Immature natural killer cell (primary cell): ENCODE measurements at regions not wholly inside any gene's neighbourhood (a gene's known extent, or its start where the extent isn't known, plus 50 kb on each side); places are given as distances from the start of the nearest gene placed in this dataset.
"Not testable (repeated sequence)": the region's sequence is repeated elsewhere in the genome, so short reads cannot be mapped to it uniquely, and the experiment has no call there.

Source experiments
- DNase-seq, 3 donors: peaks; one replicate each; pipeline ENCODE4 v3.0.0; 2022; ENCODE audit warnings: mixed read lengths in 1 of 3
- H3K27ac Mint-ChIP-seq, 6 donors: one replicate each; pipeline ENCODE4 v1.8.0; 2020; ENCODE audit warnings: mixed read lengths in 6 of 6, mild to moderate bottlenecking in 5 of 6, inconsistent platforms in 4 of 6, moderate library complexity in 3 of 6
- H3K27me3 Mint-ChIP-seq, 3 donors: one replicate each; pipeline ENCODE4 v1.8.0; 2020 to 2021; ENCODE audit warnings: low read depth in 3 of 3, mild to moderate bottlenecking in 3 of 3, mixed read lengths in 3 of 3, moderate library complexity in 3 of 3, inconsistent platforms in 1 of 3
- H3K36me3 Mint-ChIP-seq, 3 donors: one replicate each; pipeline ENCODE4 v1.8.0; 2020; ENCODE audit warnings: mixed read lengths in 3 of 3, inconsistent platforms in 2 of 3, mild to moderate bottlenecking in 2 of 3
- H3K4me1 Mint-ChIP-seq, 2 donors: one replicate each; pipeline ENCODE4 v1.8.0; 2020; ENCODE audit warnings: inconsistent platforms in 2 of 2, mild to moderate bottlenecking in 2 of 2, mixed read lengths in 2 of 2, moderate library complexity in 1 of 2
- H3K4me3 Mint-ChIP-seq, 5 donors: one replicate each; pipeline ENCODE4 v1.8.0; 2020; ENCODE audit warnings: mild to moderate bottlenecking in 5 of 5, mixed read lengths in 5 of 5, inconsistent platforms in 3 of 5, moderate library complexity in 3 of 5
- H3K9me3 Mint-ChIP-seq, 6 donors: one replicate each; pipeline ENCODE4 v1.8.0; 2020; ENCODE audit warnings: mild to moderate bottlenecking in 6 of 6, mixed read lengths in 6 of 6, inconsistent platforms in 4 of 6, moderate library complexity in 3 of 6

DNA sequence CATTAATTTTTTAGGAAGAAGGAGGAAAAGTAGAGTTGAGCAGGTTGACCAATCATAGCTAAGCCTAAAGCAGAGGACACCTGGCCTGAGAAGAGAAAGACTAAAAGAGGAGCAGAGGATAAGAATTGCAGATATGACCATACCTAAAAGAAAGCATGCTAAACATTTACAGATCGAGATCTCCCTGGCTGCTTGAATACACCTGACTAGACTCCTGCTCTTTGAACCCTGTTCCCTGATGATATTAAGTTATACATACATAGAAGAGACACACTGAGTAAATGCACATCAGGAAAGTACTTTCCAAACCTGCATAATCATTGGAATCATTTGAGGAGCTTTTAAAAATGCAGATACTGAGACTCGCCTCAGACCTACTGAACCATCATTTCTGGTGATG lies 232.3 kb upstream of the ELL2 start:
- Mint-ChIP-seq H3K27ac (no peak overlapping the region), H3K27me3 (peaks cover 3 to 5% (median 5%) of the 10 kb centered on the region in 3 donors), H3K4me1 (no peaks in the 10 kb centered on the region), H3K4me3 (no peak overlapping the region), H3K36me3 (no peaks in the 10 kb centered on the region), H3K9me3 (no peaks in the 10 kb centered on the region)
- no peak for DNase-seq

DNA sequence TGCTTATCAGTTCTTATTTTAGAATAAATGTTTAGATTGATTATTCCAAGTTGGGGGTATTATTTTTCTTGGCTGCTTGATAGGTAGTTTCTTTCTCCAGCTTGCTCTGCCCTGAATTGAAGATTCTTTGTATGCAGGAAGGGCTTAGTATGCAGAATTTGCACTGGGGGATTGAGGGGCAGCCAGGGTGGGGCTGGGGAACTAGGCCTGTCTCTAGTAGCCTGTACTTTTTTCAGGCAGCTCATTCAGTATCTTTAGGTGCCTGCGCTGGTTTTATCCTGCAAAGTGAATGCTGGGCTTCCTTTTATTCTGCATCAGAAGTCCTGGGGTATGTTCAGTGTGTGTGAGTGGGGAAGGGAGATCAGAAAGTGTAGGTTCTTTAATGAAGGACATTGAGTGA lies 228.3 kb upstream of the ELL2 start:
- no peak overlapping the region for H3K27ac Mint-ChIP-seq
- DNase-seq, result no peak
- H3K9me3 Mint-ChIP-seq, result peaks cover 0 to 8% (median under 1%) of the 10 kb centered on the region in 6 donors
- no peaks in the 10 kb centered on the region for H3K4me1 Mint-ChIP-seq
- peaks cover 3 to 4% (median 3%) of the 10 kb centered on the region in 3 donors for H3K27me3 Mint-ChIP-seq
- no peaks in the 10 kb centered on the region for H3K36me3 Mint-ChIP-seq
- H3K4me3 Mint-ChIP-seq, result no peak overlapping the region

DNA sequence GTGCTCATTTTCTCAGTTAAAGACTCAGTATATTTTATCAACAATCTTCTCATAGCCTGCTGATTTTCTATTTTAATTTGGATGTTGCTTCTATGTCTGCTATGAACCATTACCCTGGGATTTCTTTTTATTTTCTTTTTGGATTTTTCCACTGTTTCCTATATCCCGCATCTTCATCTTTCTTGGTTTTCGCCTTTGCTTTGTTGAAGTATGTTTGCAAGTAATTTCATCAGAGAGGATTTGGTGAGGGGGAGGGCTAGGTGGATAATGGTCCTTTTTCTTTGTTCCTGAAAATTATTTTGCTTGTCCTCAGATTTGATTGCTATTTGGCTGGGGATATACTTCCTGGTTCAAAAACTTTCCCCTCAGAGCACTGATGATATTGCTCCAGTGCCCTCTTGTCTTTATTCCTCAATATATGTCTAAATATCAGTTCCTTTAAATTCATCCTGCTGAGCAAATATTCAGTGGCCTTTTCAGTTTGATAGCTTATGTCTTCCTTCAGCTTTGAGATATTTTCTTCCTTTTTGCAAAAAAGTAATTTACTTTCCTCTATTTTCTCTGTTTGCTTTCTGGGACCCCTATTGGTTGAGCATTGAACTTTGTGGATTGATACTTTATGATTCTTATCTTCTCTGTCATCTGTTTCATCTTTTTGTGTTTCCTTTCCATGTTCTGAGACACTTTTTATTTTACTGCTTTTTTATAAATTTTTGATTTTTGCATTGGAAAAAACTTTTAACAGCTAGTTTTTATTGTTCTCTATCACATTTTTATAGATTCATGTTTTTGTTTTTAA lies 227.6 kb upstream of the ELL2 start:
- Mint-ChIP-seq H3K4me1 (no peaks in the 10 kb centered on the region), H3K27ac (no peak overlapping the region), H3K9me3 (peaks cover 0 to 9% (median under 1%) of the 10 kb centered on the region in 6 donors), H3K36me3 (no peaks in the 10 kb centered on the region), H3K4me3 (no peak overlapping the region), H3K27me3 (peaks cover 0 to 6% (median 5%) of the 10 kb centered on the region in 3 donors)
- no peak for DNase-seq

DNA sequence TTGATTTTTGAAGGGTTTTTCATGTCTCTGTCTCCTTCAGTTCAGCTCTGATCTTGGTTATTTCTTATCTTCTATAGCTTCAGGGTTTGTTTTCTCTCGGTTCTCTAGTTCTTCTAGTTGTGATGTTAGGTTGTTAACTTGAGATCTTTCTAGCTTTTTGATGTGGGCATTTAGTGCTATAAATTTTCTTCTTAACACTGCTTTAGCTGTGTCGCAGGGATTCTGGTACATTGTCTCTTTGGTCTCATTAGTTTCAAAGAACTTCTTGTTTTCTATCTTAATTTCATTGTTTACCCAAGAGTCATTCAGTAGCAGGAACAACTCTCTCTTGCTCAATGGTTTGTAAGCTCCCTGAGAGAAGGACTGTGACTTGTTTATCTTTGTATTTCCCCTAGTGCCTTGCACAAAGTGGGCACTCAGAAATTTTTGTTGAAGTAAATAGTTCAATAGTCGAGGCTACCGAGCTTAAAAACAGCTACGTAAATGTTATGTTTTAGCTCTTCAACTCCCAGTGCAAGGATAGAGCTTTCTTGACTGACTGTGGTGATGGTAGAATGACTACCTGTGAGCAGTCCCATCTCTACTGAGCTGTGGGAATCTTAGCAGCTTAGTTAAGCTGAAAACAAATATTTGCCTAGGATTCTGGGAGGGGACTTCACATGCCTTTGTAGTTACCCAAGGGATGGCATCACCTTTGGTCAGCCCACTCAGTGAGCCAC lies 225.8 kb upstream of the ELL2 start:
- H3K27ac Mint-ChIP-seq, result no peak overlapping the region
- H3K9me3 Mint-ChIP-seq, result peaks cover 0 to 9% (median under 1%) of the 10 kb centered on the region in 6 donors
- no peaks in the 10 kb centered on the region for H3K36me3 Mint-ChIP-seq
- H3K4me1 Mint-ChIP-seq, result no peaks in the 10 kb centered on the region
- H3K27me3 Mint-ChIP-seq, result peaks cover 0 to 3% (median 3%) of the 10 kb centered on the region in 3 donors
- no peak for DNase-seq
- no peak overlapping the region for H3K4me3 Mint-ChIP-seq

DNA sequence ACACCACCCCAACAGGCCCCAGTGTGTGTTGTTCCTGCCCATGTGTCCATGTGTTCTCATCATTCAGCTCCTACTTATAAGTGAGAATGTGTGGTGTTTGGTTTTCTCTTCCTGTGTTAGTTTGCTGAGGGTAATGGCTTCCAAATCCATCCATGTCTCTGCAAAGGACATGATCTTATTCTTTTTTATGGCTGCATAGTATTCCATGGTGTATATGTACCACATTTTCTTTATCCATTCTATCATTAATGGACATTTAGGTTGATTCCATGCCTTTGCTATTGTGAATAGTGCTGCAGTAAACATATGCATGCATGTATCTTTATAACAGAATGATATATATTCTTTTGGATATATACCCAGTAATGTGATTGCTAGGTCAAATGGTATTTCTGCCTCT lies 222.9 kb upstream of the ELL2 start:
- not testable (repeated sequence) for H3K36me3 Mint-ChIP-seq, DNase-seq, H3K4me3 Mint-ChIP-seq, H3K27me3 Mint-ChIP-seq, H3K4me1 Mint-ChIP-seq, H3K27ac Mint-ChIP-seq, H3K9me3 Mint-ChIP-seq

DNA sequence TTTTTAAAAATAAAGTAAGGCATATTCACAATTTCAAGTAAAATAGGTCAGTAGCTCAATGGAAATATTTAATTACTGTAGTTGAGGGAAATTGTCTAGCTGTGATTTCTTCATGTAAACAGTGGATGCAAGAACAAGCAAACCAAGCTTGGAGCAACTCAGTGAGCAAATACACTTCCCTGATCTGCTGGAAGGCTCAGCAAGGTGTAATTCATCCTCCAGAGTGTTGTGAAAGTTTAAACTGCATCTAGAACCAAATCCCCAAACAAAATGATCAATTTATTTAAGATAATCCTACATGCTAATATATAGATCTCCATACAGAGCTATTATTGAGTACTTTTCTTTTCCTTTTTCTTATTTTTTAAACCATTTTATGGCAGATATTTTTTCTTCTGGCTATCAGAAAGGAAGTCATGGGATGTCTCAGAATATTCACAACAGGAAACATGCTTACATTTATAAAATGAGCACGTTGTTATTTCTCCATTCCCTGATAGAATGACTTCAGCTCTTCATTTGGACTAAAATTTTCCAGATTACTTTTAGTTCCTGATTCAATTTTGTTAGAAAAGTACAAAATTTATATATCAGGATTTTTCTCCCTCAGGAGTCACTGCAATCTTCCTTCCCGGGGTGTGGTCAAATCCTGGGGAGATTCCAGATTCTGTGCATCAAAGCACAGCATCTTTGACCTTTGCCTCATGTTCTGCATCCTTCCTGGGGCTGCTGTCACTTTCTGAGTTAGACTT lies 219.2 kb upstream of the ELL2 start:
- peaks cover 0 to 5% (median 3%) of the 10 kb centered on the region in 3 donors for H3K27me3 Mint-ChIP-seq
- H3K36me3 Mint-ChIP-seq, result no peaks in the 10 kb centered on the region
- no peaks in the 10 kb centered on the region for H3K4me1 Mint-ChIP-seq
- H3K27ac Mint-ChIP-seq, result no peak overlapping the region
- peaks cover 0 to 8% (median under 1%) of the 10 kb centered on the region in 6 donors for H3K9me3 Mint-ChIP-seq
- no peak for DNase-seq
- H3K4me3 Mint-ChIP-seq, result no peak overlapping the region

DNA sequence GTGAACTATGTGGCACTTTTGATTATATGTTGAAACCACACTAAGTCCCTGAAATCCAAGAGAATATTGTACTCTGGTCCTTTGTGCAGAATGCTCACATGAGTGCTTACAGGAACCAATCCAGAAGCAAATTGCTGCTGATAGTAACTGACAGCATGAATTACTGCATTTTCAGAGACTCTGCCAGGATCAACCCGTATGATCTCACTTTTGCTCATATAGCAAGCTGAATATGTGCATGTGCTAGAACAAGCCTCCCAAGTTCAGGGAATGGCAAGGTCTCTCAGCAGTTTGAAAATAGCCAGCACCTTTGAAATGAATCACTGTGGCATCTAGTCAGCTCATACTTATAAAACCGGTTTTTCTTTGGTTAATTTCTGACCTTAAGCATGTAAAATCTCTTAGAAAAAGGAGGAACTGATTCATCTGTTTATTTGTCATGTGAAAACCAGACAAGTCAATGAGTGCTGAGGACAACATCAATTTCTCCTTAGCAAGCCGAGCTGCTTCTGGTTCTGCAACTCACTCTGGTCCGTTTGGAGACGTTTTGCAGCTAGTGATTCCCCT lies 215.7 kb upstream of the ELL2 start:
- Mint-ChIP-seq H3K4me1 (no peaks in the 10 kb centered on the region), H3K9me3 (no peaks in the 10 kb centered on the region), H3K36me3 (no peaks in the 10 kb centered on the region), H3K27ac (no peak overlapping the region), H3K27me3 (peaks cover 0 to 2% (median 0%) of the 10 kb centered on the region in 3 donors), H3K4me3 (no peak overlapping the region)
- no peak for DNase-seq

DNA sequence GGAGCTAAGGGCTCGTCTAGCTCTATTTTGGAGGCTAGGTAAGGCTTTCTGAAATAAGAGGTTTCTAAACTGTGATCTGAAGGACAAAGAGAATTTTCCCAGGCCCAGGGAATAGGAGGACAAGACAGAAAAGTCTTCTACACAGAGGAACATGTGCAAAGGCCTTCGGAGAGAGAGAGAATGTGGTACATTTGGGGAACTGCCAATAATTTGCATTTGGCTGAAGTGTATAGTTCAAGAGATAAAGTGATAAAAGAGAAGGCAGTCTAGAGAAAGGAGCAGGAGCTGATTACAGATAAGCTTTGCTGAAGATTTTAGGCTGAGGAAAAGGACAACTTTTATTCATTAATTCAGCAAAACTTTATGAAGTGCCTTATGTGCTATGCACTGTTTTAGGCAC lies 214.4 kb upstream of the ELL2 start:
- Mint-ChIP-seq H3K4me3 (no peak overlapping the region), H3K4me1 (no peaks in the 10 kb centered on the region), H3K36me3 (no peaks in the 10 kb centered on the region), H3K9me3 (no peaks in the 10 kb centered on the region), H3K27me3 (peaks cover 0 to 2% (median 0%) of the 10 kb centered on the region in 3 donors), H3K27ac (no peak overlapping the region)
- no peak for DNase-seq

DNA sequence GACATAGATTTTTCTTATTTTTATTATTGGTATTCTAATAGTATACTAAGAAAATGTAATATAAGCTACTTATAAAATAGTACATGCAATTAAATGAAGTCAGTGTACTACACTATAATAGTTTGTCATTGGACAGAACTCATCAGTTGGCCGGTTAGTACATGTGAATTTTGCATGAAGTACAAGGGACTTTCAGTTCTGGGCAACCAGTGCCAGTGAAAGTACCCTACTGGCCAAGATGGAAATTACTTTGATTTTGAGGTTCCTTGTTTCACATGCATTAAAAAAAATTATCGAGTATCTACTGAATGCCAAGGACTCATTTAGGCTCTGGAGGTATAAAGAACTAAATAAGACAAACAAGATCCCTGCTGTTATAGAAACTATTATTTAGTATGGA lies 213.4 kb upstream of the ELL2 start:
- no peak overlapping the region for H3K27ac Mint-ChIP-seq
- no peaks in the 10 kb centered on the region for H3K9me3 Mint-ChIP-seq
- peaks cover 0 to 2% (median 0%) of the 10 kb centered on the region in 3 donors for H3K27me3 Mint-ChIP-seq
- H3K36me3 Mint-ChIP-seq, result no peaks in the 10 kb centered on the region
- no peak overlapping the region for H3K4me3 Mint-ChIP-seq
- no peaks in the 10 kb centered on the region for H3K4me1 Mint-ChIP-seq
- DNase-seq, result no peak

DNA sequence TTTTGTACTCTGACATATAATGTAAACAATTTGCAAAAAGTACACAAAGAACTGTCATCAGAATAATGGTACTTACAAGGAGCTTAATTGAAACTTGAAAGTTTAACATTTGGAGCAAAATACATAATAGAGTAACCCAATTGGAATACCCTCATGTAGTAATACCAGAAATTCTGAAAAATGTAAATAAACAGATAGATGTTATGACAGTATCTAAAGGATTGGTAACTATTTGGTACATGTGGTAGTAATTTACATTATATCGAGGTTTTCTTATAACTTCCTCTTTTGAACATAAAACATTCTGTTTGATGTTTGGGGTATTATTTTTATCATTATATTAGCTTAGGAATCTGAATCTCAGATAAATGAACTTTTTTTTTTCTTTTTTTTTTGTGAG lies 211.7 kb upstream of the ELL2 start:
- Mint-ChIP-seq H3K4me3 (no peak overlapping the region), H3K36me3 (no peaks in the 10 kb centered on the region), H3K27me3 (no peaks in the 10 kb centered on the region), H3K9me3 (no peaks in the 10 kb centered on the region), H3K4me1 (no peaks in the 10 kb centered on the region), H3K27ac (no peak overlapping the region)
- no peak for DNase-seq

DNA sequence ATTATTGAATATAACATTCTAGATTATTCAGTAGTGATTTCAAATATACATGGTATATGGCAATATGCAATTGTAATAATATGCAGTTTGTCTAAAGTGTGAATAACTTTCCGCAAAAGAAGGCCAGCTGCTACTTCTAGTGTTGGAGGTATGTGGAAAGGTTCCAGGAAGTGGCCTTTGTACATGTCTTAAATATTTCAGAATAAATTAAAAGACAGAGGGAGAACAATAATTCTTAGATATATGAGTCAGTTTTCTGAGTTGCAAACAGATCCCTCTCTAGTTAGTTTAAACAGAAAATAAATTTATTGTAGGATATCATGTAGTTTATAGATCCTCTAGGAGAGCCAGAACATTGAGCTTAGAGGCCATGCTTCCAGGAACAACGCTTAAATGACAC lies 210.8 kb upstream of the ELL2 start:
- Mint-ChIP-seq H3K27me3 (no peaks in the 10 kb centered on the region), H3K4me1 (no peaks in the 10 kb centered on the region), H3K36me3 (no peaks in the 10 kb centered on the region), H3K4me3 (no peak overlapping the region), H3K9me3 (no peaks in the 10 kb centered on the region), H3K27ac (no peak overlapping the region)
- no peak for DNase-seq

DNA sequence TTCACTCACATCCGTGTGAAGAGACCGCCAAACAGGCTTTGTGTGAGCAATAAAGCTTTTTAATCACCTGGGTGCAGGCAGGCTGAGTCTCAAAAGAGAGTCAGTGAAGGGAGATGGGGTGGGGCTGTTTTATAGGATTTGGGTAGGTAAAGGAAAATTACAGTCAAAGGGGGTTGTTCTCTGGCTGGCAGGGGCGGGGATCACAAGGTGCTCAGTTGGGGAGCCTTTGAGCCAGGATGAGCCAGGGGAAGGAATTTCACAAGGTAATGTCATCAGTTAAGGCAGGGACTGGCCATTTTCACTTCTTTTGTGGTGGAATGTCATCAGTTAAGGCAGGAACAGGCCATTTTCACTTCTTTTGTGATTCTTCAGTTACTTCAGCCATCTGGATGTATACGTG lies 210.3 kb upstream of the ELL2 start:
- H3K27me3 Mint-ChIP-seq, H3K36me3 Mint-ChIP-seq, H3K4me3 Mint-ChIP-seq, DNase-seq, H3K27ac Mint-ChIP-seq, H3K4me1 Mint-ChIP-seq, H3K9me3 Mint-ChIP-seq: not testable (repeated sequence)

DNA sequence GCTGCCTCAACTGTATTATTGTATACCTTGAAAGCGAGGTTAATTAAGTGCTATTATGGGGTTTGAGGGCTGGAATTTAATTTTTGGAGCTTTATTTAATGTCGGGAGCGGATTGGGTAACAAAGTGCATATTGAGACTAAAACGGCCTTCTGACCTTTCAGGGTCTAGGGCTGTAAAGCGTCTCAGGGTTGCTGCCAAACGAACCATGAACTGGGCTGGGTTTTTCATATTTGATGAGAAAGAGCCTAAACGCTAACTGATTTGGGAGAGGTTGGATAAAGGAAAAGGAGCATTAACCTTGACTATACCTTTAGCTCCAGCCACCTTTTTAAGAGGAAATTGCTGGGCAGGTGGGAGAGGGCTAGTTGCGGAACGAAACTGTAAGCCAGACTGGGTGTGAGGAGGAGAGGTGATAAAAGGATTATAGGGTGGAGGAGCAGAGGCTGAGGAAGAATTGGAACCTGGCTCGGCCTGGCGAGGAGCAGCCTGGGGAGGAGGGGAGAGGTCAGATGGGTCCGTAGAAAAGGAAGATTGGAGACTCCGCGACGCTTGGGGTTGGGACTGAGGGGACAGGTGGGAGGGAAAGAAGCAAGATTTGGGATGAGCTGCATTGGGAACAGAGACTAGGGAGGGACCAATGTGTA lies 209.0 kb upstream of the ELL2 start:
- H3K9me3 Mint-ChIP-seq, H3K27ac Mint-ChIP-seq, H3K36me3 Mint-ChIP-seq, H3K4me1 Mint-ChIP-seq, H3K4me3 Mint-ChIP-seq, DNase-seq, H3K27me3 Mint-ChIP-seq: not testable (repeated sequence)
